Kidney (tissue), 13 donors: ENCODE measurements at regions not wholly inside any gene's neighbourhood (a gene's known extent, or its start where the extent isn't known, plus 50 kb on each side); places are given as distances from the start of the nearest gene placed in this dataset.

Experiments
- DNase-seq, 5 donors: peaks; one replicate each; pipeline ENCODE4 v3.0.0-alpha.2; 2013 to 2020
- FAIRE-seq: peaks from 2 replicates; lab custom pipeline; 2012; peaks lifted over from hg19 to GRCh38; lab: Jason Lieb, UNC
- H3K27ac ChIP-seq, 2 donors: one replicate each; pipeline ENCODE4 v1.7.0; 2013; ENCODE audit warnings: low read depth in 2 of 2, low read length in 2 of 2, inconsistent platforms in 1 of 2
- H3K27me3 ChIP-seq: one replicate; pipeline ENCODE4 v1.7.1; 2013; ENCODE audit warnings: low read length, inconsistent platforms; ENCODE audit not compliant: control insufficient read depth, insufficient read depth
- H3K36me3 ChIP-seq, 3 donors: one replicate each; pipeline versions ENCODE4 v1.7.0 to v1.7.1; 2013; ENCODE audit warnings: low read length in 3 of 3, control low read depth in 1 of 3, inconsistent platforms in 1 of 3; ENCODE audit not compliant: insufficient read depth in 3 of 3, control insufficient read depth in 2 of 3
- H3K4me1 ChIP-seq, 3 donors: one replicate each; pipeline versions ENCODE4 v1.7.0 to v1.7.1; 2013; ENCODE audit warnings: low read length in 3 of 3, inconsistent platforms in 1 of 3, low read depth in 1 of 3; ENCODE audit not compliant: control insufficient read depth in 2 of 3, insufficient read depth in 2 of 3
- H3K4me3 ChIP-seq, 3 donors: one replicate each; pipeline versions ENCODE4 v1.7.0 to v1.8.1; 2013; ENCODE audit warnings: low read length in 3 of 3, control low read depth in 1 of 3, inconsistent platforms in 1 of 3
- H3K9ac ChIP-seq, 3 donors: one replicate each; pipeline versions ENCODE4 v1.7.0 to v1.7.1; 2013; ENCODE audit warnings: low read length in 3 of 3, control low read depth in 1 of 3, inconsistent platforms in 1 of 3
- H3K9me3 ChIP-seq, 3 donors: one replicate each; pipeline versions ENCODE4 v1.7.0 to v1.7.1; 2013; ENCODE audit warnings: low read length in 3 of 3, control low read depth in 1 of 3, inconsistent platforms in 1 of 3; ENCODE audit not compliant: control insufficient read depth in 2 of 3, insufficient read depth in 1 of 3
- intact Hi-C: fragments of 100-400 bp; cut with DNase I; formaldehyde crosslinking; loops from one replicate; pipeline ENCODE4 v1.11.1; 2022
- TF ChIP-seq, protein P1 (sequence below): IDR thresholded peaks from 3 replicates; pipeline ENCODE4 v1.5.1; 2012; ENCODE audit warnings: mild to moderate bottlenecking, moderate library complexity, borderline replicate concordance; ENCODE audit not compliant: insufficient read depth; ENCODE audit errors: extremely low read depth
- donor health status: control.
- donor health status: control.
- donor health status: control.
- donor health status: control.
- donor health status: control.
- donor health status: DM: yes; HTN: yes; CAD: no.
- donor health status: Normal renal cell carcinoma (clear cell type).

DNA sequence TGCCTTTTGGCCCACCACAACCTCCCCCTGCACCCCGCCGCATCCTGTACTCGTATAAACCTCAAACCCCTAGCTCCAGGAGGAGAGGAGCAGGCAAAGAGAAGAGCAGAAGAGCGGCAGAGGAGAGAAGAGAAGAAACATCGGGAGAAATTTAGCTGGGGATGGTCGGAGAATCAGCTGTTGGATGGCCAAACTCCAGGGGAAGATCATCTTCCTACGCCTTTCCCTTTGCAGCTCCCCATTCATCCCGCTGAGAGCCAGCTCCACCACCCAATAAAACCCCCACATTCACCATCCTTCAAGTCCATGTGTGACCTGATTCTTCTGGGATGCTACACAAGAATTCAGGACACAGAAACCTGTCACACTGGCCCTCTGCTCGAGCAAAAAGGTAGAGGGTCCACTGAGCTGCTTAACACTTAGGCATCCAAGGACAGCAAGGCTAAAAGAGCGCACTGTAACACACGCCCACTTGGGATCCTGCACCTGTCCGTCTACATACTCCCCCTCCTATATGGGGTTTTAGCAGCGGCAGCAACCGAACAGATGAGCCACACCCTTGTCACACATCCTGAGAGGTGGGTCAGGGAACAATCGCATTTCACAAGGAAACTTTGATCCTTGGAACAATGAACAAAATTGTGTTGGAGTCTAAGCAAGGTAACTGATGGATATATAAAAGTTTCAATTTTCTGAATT is 51.6 kb upstream of the MIR17HG start:
- TF ChIP-seq, protein P1, sequence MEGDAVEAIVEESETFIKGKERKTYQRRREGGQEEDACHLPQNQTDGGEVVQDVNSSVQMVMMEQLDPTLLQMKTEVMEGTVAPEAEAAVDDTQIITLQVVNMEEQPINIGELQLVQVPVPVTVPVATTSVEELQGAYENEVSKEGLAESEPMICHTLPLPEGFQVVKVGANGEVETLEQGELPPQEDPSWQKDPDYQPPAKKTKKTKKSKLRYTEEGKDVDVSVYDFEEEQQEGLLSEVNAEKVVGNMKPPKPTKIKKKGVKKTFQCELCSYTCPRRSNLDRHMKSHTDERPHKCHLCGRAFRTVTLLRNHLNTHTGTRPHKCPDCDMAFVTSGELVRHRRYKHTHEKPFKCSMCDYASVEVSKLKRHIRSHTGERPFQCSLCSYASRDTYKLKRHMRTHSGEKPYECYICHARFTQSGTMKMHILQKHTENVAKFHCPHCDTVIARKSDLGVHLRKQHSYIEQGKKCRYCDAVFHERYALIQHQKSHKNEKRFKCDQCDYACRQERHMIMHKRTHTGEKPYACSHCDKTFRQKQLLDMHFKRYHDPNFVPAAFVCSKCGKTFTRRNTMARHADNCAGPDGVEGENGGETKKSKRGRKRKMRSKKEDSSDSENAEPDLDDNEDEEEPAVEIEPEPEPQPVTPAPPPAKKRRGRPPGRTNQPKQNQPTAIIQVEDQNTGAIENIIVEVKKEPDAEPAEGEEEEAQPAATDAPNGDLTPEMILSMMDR, result no peak
- Histone ChIP-seq H3K27me3 (no peaks in the 10 kb centered on the region), H3K4me3 (no peak overlapping the region), H3K9ac (no peak overlapping the region), H3K9me3 (no peaks in the 10 kb centered on the region), H3K27ac (no peak overlapping the region), H3K36me3 (no peaks in the 10 kb centered on the region), H3K4me1 (no peaks in the 10 kb centered on the region)
- DNase-seq (no peak), FAIRE-seq (no peak)
- intact Hi-C loops, result no loop called here

GRCh38 chr13:91297503-91297902 is 50.0 kb upstream of the MIR17HG start:
- DNase-seq (no peak), FAIRE-seq (no peak)
- intact Hi-C loops, result no loop called here
- Histone ChIP-seq H3K4me1 (no peaks in the 10 kb centered on the region), H3K9ac (no peak overlapping the region), H3K27ac (no peak overlapping the region), H3K4me3 (no peak overlapping the region), H3K36me3 (no peaks in the 10 kb centered on the region), H3K9me3 (no peaks in the 10 kb centered on the region), H3K27me3 (no peaks in the 10 kb centered on the region)
- TF ChIP-seq, protein P1, result no peak
